Thyroid gland (tissue), 4 donors: ENCODE measurements at regions not wholly inside any gene's neighbourhood (a gene's known extent, or its start where the extent isn't known, plus 50 kb on each side); places are given as distances from the start of the nearest gene placed in this dataset.

Experiments
- CTCF ChIP-seq, 6 experiments: fragments of 200-600 bp in 3 of 6; fragments of 450-650 bp in 3 of 6; sonication (generic) in 3 of 6; IDR thresholded peaks; one replicate each; pipeline ENCODE4 v1.5.1; 2016 to 2019; ENCODE audit warnings: antibody characterized with exemption in 6 of 6, mild to moderate bottlenecking in 2 of 6, inconsistent platforms in 1 of 6, moderate library complexity in 1 of 6
- POLR2A ChIP-seq, 2 donors: fragments of 450-650 bp; IDR thresholded peaks; one replicate each; pipeline ENCODE4 v1.6.1; 2017; ENCODE audit warnings: antibody characterized with exemption in 2 of 2, mild to moderate bottlenecking in 2 of 2, moderate library complexity in 1 of 2

- TF ChIP-seq CTCF (IDR thresholded peaks at IDR 0.05) (no peak), POLR2A (IDR thresholded peaks at IDR 0.05) (no peak)
Measured at GRCh38 chr13:73777134-73777533, 357.1 kb downstream of the KLF12 start.
